ENCODE measurements at regions not wholly inside any gene's neighbourhood (a gene's known extent, or its start where the extent isn't known, plus 50 kb on each side); places are given as distances from the start of the nearest gene placed in this dataset.

DNA sequence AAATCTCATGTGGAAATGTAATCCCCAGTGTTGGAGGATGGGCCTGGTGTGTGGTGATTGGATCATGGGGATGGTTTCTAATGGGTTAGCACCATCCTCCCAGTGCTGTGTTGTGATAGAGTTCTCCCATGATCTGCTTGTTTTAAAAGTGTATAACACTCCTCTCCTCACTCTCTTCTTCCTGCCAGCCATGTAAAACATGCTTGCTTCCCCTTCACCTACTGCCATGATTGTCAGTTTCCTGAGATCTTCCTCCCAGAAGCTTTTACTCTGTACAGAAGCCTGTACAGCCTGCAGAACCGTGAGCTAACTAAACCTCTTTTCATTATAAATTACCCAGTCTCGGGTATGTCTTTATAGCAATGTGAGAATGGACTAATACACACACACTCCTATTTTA is 499.1 kb downstream of the RASEF start (continued):
- TF ChIP-seq, protein P1, sequence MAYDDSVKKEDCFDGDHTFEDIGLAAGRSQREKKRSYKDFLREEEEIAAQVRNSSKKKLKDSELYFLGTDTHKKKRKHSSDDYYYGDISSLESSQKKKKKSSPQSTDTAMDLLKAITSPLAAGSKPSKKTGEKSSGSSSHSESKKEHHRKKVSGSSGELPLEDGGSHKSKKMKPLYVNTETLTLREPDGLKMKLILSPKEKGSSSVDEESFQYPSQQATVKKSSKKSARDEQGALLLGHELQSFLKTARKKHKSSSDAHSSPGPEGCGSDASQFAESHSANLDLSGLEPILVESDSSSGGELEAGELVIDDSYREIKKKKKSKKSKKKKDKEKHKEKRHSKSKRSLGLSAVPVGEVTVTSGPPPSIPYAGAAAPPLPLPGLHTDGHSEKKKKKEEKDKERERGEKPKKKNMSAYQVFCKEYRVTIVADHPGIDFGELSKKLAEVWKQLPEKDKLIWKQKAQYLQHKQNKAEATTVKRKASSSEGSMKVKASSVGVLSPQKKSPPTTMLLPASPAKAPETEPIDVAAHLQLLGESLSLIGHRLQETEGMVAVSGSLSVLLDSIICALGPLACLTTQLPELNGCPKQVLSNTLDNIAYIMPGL (CRISPR knock-in tag; IDR thresholded peaks at IDR 0.05; ENCODE audit: borderline replicate concordance) = no peak
- no peak for TF ChIP-seq ZSCAN20 (CRISPR knock-in tag; IDR thresholded peaks at IDR 0.05)

DNA sequence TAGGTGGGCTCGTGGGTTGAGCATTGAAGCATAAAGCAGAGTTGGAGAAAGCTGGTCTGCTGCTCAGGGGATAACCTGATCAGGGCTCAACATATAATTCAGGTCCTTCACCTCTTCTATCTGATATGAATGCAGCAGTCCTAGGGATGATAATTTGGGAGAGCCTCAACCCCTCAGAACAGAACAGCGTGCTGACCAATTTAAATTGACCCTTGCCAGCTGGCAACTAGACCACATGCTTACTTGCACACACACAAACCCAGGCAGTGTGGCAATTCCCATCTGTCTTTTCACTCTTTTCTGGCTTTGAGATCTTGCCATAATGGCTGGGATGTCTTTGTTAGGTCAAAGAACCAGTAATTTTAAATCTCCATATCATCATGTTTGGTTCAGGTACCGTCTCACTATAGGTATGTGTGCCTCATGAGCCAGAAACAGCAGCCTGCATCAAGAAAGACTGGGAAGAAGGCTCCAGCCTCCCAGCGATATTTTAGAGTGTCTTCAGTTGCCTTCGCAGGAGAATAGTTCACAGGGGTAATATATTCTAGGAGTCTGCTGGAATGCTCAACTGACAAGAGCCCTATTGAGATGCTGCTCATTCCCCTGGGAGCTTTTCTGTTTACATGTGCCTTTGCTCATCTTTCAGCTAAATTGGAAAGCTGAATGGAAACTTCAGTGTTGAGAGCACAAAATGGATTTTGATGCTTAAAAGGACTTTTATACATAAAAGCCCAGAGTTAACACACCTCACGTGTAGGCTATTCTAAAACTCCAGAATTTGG is 497.6 kb downstream of the RASEF start:
- Histone ChIP-seq H3K4me3 (no peak overlapping the region), H3K27ac (no peak overlapping the region), H3K9me3 (no peaks in the 10 kb centered on the region), H3K4me2 (no peak overlapping the region), H3K4me1 (no peaks in the 10 kb centered on the region)
- DNase-seq (ENCODE audit: low read depth in 1 of 2, low spot score in 1 of 2) (no peak), FAIRE-seq (no peak), ATAC-seq (no peak)
- ChIA-PET CTCF (no interaction called here), POLR2A (no interaction called here)
- TF ChIP-seq, protein P2, sequence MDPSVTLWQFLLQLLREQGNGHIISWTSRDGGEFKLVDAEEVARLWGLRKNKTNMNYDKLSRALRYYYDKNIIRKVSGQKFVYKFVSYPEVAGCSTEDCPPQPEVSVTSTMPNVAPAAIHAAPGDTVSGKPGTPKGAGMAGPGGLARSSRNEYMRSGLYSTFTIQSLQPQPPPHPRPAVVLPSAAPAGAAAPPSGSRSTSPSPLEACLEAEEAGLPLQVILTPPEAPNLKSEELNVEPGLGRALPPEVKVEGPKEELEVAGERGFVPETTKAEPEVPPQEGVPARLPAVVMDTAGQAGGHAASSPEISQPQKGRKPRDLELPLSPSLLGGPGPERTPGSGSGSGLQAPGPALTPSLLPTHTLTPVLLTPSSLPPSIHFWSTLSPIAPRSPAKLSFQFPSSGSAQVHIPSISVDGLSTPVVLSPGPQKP (IDR thresholded peaks at IDR 0.05; ENCODE audit: low read depth, low read length) = no peak
- TF ChIP-seq TP53 (CRISPR knock-in tag; IDR thresholded peaks at IDR 0.05) = no peak
- no peak for TF ChIP-seq CHD4 (IDR thresholded peaks at IDR 0.05; ENCODE audit: borderline replicate concordance)
- TF ChIP-seq, protein P3, sequence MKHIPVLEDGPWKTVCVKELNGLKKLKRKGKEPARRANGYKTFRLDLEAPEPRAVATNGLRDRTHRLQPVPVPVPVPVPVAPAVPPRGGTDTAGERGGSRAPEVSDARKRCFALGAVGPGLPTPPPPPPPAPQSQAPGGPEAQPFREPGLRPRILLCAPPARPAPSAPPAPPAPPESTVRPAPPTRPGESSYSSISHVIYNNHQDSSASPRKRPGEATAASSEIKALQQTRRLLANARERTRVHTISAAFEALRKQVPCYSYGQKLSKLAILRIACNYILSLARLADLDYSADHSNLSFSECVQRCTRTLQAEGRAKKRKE (CRISPR knock-in tag; IDR thresholded peaks at IDR 0.05; ENCODE audit: low read depth) = no peak
- no peak for TF ChIP-seq NR3C1 (IDR thresholded peaks at IDR 0.05)
- TF ChIP-seq EHMT2 (IDR thresholded peaks at IDR 0.05; ENCODE audit: low read depth) = no peak
- no peak for TF ChIP-seq ESRRA (IDR thresholded peaks at IDR 0.05; ENCODE audit: borderline replicate concordance, low read length)
- TF ChIP-seq BHLHE40 (IDR thresholded peaks at IDR 0.05; ENCODE audit: low read depth, low read length) = no peak
- 28% methylated on average over 6 of the region's 6 CpGs for WGBS (ENCODE audit: missing lambda C conversion rate)

DNA sequence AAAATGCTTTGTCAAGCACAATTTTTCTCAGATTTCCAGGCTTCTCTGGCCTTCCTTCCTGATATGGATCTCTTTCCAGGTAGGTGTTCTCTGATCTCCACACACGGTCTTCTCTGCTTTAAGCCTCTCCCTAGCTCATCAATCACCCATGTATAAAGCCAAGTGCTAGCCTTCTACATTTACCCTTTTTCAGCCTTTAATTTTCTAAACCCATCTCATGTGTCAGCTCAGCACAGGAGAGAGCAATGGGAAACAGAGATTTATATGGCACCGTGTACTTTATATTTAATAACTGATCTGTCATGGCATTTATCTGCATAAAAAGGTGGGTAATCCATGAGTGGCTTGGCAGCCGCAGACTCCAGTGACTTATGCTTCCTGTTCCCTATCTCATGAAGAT is 495.0 kb downstream of the RASEF start:
- no peak for FAIRE-seq

DNA sequence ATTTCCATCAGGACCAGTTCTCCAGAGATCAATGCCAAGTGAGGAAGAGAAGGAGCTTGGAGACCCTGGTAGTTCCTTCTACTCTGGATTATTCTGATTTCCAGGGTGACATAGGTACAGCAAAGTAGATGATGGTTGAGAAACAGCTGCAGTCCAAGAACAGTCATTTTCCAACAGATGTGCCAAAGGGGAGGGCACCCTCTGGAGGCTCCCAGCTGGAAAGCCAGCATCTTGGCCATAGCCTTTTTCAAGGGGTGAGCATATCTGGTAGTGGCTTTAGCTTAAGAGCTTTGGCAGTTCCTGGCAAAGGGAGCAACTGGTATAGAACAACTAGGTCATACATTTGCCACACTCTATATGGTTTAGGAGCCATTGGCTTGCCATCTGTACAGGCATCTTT is 492.7 kb downstream of the RASEF start:
- Histone ChIP-seq H3K4me1 (no peaks in the 10 kb centered on the region), H3K27ac (no peak overlapping the region), H3K4me3 (no peak overlapping the region), H3K9me3 (peaks cover 6% of the 10 kb centered on the region; the same call in 1 of the 3 replicates), H3K4me2 (no peak overlapping the region)
- ChIA-PET CTCF (interaction anchor here (0.7 to 1.8 kb wide), 3 partner anchors 8 to 1947 kb away, joined by 4 to 6 read pairs (median 4); no protein-coding TSS in a partner anchor), POLR2A (no interaction called here)
- no peak for FAIRE-seq
- DNase-seq (ENCODE audit: low read depth in 1 of 2, low spot score in 1 of 2) = peak in 1 of 2 experiments; percentile 2
- TF ChIP-seq, protein P4, sequence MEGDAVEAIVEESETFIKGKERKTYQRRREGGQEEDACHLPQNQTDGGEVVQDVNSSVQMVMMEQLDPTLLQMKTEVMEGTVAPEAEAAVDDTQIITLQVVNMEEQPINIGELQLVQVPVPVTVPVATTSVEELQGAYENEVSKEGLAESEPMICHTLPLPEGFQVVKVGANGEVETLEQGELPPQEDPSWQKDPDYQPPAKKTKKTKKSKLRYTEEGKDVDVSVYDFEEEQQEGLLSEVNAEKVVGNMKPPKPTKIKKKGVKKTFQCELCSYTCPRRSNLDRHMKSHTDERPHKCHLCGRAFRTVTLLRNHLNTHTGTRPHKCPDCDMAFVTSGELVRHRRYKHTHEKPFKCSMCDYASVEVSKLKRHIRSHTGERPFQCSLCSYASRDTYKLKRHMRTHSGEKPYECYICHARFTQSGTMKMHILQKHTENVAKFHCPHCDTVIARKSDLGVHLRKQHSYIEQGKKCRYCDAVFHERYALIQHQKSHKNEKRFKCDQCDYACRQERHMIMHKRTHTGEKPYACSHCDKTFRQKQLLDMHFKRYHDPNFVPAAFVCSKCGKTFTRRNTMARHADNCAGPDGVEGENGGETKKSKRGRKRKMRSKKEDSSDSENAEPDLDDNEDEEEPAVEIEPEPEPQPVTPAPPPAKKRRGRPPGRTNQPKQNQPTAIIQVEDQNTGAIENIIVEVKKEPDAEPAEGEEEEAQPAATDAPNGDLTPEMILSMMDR (IDR thresholded peaks at IDR 0.05) = no peak
- TF ChIP-seq SREBF2 (IDR thresholded peaks at IDR 0.05) = no peak
- TF ChIP-seq MAFK (IDR thresholded peaks at IDR 0.05; ENCODE audit: partially characterized antibody) = no peak
- TF ChIP-seq RAD21 (conservative IDR thresholded peaks at IDR 0.05 in 1 of 2, IDR thresholded peaks at IDR 0.05 in 1 of 2) = 0 out of 5 replicates have a peak, but pooled peaks of 1 of the 2 experiments have one; percentile 12
- TF ChIP-seq, protein P2 (IDR thresholded peaks at IDR 0.05; ENCODE audit: low read depth, low read length) = no peak
- no peak for TF ChIP-seq HOXB13 (CRISPR knock-in tag; IDR thresholded peaks at IDR 0.05; ENCODE audit: low read depth)
- ATAC-seq = no peak

More for the DNA sequence above, 495.0 kb downstream of the RASEF start:
- DNase-seq (ENCODE audit: low read depth in 1 of 2, low spot score in 1 of 2) (no peak), ATAC-seq (no peak)
- H3K27ac ChIP-seq = no peak overlapping the region
- ChIA-PET CTCF (interaction anchor here (0.6 kb wide), 1 partner anchor 1731 kb away, joined by 3 read pairs; no protein-coding TSS in a partner anchor), POLR2A (no interaction called here)
- TF ChIP-seq NPAS2 (CRISPR knock-in tag; IDR thresholded peaks at IDR 0.05; ENCODE audit: borderline replicate concordance) (no peak), TFCP2L1 (CRISPR knock-in tag; IDR thresholded peaks at IDR 0.05) (no peak), KDM1A (IDR thresholded peaks at IDR 0.05; ENCODE audit: low read depth) (no peak), MYC (IDR thresholded peaks at IDR 0.05; ENCODE audit: borderline replicate concordance, low read length) (no peak), NFE2L2 (conservative IDR thresholded peaks at IDR 0.05; ENCODE audit: low read length) (no peak)
- no peak overlapping the region for H3K4me3 ChIP-seq
- H3K4me1 ChIP-seq = no peaks in the 10 kb centered on the region
- no peak overlapping the region for H3K4me2 ChIP-seq
- WGBS (ENCODE audit: missing lambda C conversion rate) = 29% methylated on average over 3 of the region's 3 CpGs
- H3K9me3 ChIP-seq = no peaks in the 10 kb centered on the region

Data from A549 (cell line).